Glomerular visceral epithelial cell (primary cell): ENCODE measurements at regions not wholly inside any gene's neighbourhood (a gene's known extent, or its start where the extent isn't known, plus 50 kb on each side); places are given as distances from the start of the nearest gene placed in this dataset.
A peak's percentile ranks its signal among the peaks of the same experiment; 100 is the strongest.

Experiments used
- DNase-seq: peaks from one replicate; pipeline ENCODE4 v3.0.0-alpha.2; 2016; ENCODE audit errors: extremely low spot score

DNA sequence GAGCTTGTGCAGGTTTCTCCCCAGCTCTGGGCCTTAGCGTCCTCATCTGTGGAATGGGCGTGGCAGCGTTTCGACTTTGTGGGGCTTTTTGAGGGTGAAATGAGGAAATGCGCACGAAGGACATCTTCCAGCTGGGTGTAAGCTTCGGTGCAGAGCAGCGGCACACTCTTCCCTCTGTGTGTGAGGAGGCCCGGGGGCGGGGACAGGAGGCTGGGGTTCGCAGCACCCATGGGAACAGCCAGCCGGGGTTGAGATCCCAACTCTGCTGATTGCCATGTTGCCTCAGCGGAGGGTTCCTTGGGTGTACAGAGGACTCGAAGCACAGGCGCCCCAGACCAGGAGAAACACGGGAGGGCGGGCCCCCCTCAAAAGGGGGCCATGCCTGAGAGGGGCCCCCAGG lies 265.6 kb downstream of the NSG2 start:
- no peak for DNase-seq

DNA sequence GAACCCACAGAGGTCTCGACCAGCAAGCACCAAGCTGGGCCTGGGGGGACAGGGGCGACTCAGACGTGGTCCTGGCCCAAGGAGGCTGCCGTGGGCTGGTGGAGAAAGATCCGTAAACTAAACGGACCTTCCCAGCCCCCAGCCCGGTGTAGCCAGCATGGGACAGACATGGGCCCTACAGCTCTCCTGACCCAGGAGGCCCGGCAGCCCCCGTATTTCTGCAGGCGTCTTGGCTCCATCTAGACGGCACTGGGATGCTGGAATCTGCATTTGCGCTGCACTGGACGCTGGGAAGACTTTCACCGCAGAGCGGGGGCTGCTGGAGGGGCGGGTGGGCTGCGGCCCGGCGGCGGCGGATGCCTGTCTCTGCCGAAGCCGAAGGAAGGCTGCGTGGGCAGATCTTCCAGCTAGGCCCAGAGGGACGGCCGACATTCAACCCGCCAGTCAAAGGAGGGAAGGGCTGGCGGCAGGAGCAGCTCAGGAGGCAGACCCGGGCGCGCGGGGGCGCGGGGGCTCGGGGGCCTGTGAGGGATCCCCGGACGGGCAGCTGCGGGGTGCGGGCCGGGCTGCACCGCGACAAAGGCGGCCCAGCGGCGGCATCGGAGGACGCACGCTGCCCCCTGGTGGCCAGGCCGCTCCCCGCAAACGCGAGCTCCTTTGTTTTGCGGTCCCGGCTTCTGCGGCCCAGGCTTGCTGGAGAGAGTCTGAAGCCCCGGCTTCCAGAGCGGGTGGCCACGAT lies 266.2 kb downstream of the NSG2 start:
- DNase-seq: peak; percentile 47

DNA sequence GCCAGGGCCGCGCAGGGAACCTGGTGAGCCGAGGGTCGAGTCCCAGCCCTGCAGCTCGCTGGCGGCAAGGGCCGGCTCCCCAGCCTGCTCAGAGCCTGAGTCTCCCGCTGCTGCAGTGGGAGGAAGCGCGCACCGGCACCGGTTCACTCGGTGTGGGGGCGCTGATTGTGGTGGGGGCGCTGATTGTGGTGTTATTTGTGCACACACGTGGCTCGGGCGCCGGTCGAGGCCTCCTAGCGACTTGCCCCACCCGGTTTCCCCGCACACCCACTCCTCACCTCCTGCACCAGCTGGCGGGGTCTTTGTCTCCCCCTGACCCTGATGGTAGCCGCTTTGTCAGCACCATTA lies 266.7 kb downstream of the NSG2 start:
- no peak for DNase-seq

DNA sequence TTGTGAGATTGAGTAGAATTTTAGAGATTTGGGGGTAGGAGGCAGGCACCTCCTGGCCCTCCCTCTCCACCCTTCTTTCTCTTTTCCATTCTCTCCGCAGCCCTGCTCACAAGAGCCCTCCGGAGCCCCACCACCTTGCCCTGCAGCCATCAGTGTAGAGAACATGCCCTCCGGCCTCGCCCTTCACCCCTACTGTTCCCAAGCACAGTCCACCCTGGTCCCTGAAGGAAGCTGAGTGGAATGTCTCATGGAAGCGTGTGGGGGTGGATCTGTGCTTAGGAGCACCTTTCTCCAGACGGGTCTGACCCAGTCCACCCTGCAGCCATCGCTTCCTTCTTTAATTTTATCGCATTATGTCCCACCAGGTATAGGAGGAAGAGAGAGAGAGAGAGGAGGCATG lies 267.1 kb downstream of the NSG2 start:
- DNase-seq: no peak

DNA sequence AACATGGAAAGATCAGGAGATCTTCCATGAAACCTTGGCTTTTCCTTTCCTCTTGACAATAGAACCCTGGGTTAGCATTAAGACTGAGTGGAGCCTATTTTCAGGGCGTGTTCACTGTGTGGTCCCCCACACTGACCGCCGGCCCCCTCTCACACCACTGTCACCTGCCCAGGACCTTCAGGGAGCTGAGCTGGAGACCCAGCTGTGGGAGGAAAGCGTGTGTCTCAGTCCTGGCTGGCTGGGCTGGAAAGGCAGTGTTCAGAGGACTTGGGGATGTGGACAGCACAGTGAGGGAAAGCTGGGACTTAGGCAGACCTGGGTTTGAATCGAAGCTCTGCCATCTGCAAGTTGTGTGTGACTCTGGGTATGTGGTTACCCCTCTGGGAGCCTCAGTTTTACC lies 268.1 kb downstream of the NSG2 start:
- no peak for DNase-seq

DNA sequence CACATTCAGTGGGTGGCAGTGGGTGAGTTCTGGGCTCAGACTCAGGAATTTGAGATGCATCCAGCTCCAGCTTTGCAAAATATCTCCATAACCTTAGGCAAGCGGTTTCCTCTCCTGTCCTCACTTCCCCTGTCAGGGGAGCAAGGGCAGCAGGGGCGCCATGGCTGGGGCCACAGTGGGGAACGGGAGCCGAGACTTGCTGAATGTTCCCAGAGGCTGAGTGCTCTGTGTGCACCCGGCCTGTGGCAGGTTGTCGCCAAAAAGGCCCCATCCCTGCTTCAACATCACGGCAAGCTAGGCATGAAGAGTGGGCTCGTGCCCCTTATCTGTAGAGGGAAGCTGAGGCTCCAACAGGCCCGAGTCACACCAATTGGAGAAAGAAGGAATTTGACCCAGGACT lies 268.8 kb downstream of the NSG2 start:
- no peak for DNase-seq

DNA sequence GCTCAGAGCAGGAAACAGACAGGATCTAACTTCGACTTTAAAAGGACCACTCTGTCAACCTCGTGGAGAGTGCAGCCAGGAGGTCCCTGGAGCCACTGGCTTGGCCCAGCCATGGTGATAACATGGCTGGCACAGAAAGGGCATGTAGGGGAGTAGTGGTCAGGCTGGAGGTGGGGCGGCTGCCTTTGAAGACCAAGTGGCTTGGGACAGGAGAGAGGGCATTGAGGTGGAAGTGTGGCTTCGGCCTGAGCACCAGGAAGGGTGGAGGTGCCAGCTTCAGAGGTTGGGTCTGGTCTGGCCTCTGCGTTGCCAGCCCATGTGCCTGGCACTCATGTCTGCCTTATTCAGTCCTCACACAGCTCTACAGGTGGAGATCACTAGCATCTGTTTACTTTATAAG lies 270.0 kb downstream of the NSG2 start:
- no peak for DNase-seq

DNA sequence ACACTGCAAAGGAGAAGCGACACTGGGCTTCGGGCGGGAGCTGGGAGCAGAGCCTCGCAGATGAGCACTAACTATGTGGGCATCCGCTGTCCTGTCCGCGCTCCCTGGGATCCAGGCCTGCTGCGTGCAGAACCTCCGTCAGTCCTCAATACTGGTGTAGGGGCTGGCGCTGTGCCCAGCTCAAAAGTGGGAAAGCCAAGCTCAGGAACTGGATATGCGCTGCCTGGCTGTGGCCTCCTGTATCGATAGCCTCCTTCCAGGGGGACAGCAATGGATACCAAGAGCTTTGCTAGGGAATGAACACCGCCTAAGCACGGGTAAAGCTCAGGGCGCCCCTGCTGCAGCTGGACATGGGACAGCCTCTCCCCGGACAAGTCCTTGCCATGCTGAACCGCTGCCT lies 270.4 kb downstream of the NSG2 start:
- DNase-seq: no peak

DNA sequence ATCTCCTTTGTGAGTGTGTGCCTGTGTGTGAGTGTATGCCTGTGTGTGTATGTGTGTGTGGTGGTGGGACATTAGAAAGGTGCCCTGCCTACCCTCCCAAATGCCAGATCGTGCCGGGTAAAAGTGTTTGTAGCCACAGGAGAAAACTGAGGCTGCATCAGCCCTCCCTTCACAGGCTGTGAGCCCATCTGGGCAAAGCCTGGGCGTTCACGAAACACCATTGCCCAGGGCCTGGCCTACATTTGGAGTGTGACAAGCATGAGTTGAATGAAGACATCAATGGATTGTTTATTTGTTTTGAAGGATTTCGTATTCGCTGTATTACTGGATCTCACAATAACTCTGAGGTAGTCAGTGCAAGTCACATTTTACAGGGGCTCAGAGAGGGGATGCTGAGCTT lies 270.8 kb downstream of the NSG2 start:
- no peak for DNase-seq

DNA sequence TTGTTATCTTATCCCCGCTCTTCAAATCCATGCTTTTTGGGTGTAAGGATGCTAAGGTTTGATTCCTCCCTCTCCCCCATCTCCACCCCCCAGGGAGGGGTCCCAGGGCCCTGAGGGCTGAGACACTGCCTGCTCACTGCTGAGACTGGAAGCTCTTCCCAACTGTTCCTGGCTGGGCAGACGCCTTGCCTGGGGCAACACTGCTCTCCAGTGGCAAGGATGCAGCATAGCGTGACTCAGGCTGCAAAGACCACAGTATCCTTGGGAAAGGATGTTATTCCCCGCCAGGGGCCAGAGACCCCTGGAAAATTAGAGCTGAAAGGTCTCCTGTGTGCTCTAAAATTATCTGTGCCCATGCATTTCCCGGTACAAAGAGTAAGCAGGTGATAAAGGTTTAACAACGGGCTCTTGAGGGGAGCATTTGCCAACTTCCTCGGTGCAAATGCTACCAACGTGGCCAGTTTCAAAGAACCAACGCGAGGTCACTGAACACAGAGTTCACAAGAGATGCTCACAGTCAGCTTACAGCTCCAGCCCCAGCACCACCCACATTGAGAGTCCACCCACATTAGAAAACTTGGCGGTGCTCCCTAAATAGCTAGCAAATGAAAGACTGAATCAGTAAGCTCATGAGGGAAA lies 271.9 kb downstream of the NSG2 start:
- peak; percentile 45 for DNase-seq

DNA sequence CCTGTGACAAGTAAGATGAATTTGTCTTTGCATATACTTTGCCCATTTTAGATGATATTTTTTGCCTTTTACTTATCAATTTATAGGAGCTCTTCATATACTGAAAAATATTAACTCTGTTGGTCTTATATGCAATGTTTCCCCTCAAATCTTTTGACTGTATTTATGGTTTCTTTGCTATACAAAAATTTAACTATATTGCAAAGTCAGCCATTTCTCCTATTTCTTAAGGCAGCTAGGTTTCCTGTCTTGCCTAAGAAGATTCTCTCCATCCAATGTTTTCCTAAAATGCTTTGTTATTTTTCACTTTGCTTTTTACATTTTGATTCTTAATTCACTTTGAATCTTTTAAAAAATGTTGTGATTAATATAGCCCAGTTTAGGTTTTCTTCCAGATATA lies 273.1 kb downstream of the NSG2 start:
- DNase-seq: no peak

DNA sequence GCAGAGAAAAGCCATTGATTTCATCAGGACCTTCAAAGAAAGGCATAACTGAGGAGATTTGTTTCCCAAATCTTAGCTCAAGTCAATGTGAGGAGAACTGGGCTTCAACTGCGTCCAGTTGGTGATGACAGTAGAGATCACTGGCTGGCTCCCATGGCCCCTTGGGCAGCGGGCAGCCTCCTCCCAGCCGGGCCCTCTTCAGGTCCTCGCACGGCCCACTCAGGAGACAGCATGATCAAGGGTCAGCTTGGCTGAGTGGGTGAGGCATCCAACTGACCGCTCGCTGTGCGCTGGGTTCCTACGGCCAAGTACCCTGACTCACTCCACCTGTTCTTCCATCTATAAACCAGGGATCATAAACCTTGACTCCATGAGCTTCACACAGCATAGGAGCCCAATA lies 274.0 kb downstream of the NSG2 start:
- DNase-seq: no peak

DNA sequence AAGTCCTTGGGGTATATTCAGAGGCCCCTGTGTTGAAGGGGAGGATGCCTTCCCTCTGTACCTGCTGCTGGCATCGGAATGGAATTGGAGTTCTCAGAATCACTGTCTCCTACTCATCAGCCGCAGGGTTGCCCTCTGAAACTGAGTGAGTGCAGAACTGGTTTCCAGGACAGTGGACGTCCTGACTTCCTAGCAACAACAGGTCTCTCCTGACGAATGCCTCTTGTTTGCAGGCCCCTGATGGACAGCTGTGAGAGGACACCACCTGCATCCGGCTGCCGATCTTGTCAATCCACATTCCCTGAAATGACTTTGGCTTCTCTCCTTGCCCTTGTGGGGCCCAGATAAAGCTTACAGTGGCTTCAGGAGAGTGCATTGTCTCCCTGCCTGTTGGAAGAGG lies 274.5 kb downstream of the NSG2 start:
- DNase-seq: no peak

DNA sequence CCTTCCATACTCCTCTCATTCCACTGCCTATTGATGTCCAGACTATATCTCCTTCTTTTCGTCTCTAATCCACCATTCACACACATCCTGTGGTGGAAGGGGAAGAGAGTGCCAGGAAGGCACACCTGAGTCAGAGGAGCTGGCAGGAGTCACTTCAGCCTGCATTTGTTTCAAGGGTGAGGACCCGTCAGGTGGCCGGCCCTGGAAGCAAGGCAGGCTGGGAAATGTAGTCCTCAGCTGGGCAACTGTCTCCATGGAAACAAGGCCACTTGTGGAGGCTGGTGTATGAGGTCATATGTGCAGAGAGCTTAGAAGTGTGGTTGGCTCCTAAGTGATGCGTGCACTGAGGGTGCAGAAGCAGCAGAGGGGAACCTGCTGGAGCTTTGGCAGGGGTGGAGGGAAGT lies 278.4 kb downstream of the NSG2 start:
- DNase-seq: peak; percentile 47

DNA sequence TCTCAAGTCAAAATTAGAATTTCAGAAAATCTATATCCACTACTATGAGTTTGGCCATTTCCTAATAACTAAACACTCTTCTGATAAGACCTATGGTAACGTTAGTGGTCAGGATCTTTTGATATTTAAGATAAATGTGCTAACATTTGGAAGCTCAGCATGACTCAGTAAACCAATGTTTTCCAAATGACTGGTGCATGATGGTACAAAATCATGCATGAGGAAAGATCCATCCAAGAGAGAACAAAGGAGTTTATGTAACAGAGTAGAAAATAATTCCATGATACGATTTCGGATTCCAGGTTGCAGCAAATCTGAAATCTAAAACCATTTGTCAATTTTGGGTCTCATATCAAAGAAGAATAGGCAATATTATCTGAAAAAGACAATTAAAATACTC lies 279.2 kb downstream of the NSG2 start:
- no peak for DNase-seq

DNA sequence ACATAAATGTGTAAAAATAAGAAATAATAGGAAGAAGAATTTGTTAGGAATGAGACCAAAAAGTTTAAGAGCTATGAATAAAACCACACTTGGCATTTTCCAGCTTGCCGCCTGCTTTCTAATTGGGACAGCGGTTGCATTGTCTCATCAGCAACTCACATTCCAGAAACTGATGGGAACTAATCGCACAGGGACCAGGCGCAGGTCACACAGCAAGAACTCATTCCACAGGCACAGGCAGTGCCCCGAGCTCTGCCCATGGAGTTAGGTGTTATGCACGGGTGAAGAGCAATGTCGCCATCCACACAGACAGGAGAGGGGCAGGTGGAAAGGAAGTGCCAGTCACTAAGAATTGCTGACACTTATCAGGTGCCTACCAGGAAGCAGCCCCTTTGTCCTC lies 279.9 kb downstream of the NSG2 start:
- DNase-seq: no peak

DNA sequence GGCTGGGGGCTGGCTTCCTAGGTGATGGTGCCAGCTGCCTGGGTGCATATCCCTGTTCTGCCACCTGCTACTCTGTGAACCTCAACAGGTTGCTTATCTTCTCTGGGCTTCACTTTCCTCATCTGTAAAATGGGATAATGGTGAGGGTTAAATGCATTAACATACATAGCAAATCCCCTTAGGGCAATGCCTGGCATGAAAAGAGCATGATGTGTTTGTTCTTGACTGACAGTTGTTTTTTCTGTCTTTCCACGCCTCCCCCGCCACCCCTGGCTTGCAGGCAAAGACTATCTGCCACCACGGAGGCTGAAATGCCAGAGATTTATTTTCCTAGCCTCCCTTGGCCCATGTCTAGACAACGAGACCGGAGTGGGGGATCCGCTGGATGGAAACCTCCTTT lies 280.5 kb downstream of the NSG2 start:
- DNase-seq: no peak

DNA sequence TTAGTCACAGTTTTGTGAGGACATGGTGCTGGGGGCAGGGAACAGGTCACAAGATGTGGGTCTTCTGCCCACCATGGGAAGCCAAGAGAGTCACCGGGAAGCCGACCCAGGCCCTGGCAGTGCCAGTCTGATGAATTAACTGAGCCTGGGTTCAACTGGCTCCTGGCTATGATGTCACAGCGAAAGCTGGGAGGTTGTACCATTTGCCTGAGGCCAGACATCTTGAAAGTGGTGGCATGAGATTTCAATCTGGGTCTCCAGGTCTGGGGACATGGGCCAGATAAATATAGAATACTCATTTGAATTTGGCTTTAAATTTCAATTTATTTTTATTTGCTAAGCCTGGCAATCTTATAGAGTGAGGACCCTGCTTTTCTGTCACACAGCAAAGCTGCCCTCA lies 280.9 kb downstream of the NSG2 start:
- DNase-seq: no peak

DNA sequence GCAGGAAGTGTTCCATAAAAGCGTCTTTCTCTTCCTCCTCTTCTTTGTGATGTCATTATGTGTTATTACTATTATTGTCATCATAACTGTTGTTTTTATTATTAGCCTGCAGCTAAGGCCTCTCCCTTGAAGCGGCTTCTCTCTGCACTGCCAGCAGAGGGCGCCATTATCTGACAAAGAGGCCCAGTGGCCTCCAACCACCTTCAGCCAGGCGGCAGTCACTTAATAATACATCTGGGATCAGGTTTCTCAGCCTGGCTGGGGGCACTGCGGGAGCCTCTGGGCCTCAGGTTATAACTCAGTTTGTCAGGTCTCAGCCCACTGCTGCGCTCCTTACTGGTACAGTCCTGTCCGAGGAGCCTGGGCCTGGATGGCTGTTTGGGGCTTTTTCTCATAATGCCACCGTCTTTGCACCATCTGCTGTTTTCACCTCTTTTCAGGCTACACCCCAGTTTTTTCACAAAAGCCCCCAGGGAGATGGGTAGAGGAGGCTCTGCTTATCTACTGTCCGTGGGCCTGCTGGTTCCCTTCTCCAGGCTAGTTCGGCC lies 281.9 kb downstream of the NSG2 start:
- DNase-seq: peak; percentile 68

DNA sequence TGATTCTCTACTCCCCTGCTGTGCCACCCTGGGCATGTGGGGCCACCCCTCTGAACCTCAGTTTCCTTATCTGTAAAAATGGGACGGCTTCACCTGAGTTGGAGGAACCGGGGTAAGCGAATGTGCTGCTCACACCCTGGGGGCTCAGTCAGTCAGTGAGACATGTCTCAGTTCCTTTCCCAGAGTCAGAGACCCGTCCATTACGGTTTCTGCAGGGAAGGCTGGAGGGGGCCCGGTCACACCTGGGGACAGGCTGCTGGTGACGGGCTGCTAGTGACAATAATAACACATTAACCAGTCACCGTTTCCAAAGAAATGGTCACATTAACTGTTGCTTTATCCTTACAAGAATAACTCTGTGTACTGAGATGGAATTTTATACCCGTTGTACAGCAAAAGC lies 282.4 kb downstream of the NSG2 start:
- DNase-seq: no peak

DNA sequence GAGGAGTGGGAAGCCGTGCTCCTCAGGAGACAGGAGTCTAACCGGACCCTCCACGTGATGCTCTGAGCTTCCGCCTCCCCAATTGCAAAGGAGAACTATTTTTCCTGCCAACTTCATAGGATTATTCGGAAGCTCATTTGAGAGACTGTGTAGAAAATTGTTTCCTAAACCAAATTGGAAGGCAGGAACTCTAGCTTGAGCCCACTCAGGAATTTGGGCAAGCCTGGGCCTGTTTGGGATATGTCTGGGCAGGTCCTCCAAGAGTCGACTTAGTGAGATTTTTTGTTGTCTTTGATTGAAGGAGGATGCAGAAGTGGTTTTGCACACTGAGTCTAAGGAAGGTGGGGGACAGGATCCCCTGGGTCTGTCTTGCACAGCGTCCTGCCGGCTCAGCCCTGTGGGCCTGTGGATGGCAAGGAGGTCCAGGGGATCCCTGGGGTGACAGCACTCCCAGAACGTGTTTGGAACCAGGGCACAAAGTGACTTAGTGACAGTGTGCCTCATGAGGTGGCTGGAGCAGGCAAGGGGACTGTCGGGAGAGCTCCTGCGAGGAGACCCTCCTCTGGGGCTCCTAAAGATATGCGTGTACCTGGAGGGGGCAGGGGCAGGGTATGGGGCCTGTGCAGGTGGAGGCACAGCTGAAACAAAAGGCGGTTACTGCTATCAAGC lies 283.3 kb downstream of the NSG2 start:
- peak; percentile 11 for DNase-seq

DNA sequence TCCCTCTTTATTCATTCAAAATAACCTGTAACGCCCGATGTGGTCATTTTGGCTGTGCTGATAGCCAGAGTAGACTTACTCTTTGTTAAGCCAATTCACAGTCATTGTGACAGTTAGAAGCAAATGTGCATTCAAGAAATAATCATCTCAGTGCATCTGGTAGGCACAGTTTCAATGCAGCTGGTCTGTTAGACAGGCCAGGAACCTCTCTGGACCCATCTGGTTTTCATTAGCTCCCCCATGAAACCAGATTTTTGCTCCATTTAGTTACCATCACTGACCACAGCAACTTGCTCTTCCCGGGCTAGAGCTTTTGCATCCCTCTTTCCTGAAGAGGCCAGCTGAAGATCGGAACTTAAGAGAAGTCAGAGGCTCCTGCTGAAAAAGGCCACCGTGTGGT lies 284.2 kb downstream of the NSG2 start:
- DNase-seq: no peak

DNA sequence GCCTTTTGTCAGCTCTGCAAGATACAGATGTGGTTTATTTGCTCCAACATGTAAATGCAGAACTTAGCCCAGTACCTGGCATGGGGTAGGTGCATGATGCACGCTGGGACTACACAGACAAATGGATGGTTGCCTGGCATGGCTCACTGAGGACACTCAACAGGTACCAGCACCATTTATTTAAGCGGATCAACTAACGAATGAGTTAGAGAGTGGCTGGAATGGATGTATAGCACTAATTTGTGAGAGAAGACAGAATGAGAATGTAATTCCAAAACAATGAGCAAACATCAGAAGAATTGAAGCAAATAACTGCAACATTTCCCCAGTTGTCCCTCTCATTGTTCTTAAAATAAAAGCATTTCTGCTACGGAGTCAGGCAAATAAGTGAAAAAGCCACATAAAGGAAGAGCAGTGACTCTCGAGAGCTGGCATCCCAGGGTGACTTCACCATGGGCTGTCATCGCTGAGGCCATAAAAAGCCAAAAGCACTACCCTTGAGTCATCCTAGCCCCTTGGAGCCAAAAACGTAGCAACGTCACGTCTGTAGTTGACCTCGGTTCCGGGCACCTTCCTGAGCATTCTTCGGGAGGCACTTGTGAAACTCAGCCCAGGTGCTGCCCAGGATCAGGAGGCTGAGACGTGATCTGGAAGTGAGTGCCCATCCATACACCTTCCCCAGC lies 290.3 kb downstream of the NSG2 start:
- DNase-seq: peak; percentile 34
